ENCODE measurements at regions not wholly inside any gene's neighbourhood (a gene's known extent, or its start where the extent isn't known, plus 50 kb on each side); places are given as distances from the start of the nearest gene placed in this dataset.

- H3K27ac Mint-ChIP-seq (ENCODE audit: unreplicated experiment) = no peak overlapping the region
- intact Hi-C loops (cut with micrococcal nuclease; ENCODE audit: unreplicated experiment) = loop anchor here (1.0 to 5.0 kb wide), 3 partner anchors 427 to 594 kb away; no protein-coding TSS in a partner anchor
- Histone ChIP-seq H3K9me3 (no peaks in the 10 kb centered on the region), H3K4me3 (ENCODE audit: low read depth, low read length) (no peak overlapping the region), H3K4me1 (no peaks in the 10 kb centered on the region), H3K27me3 (replicated peaks; ENCODE audit: control insufficient read depth, insufficient read depth, low read length) (no peaks in the 10 kb centered on the region), H3K36me3 (ENCODE audit: control insufficient read depth, insufficient read depth, low read length) (no peaks in the 10 kb centered on the region)
- H3K27me3 Mint-ChIP-seq (ENCODE audit: insufficient read depth, unreplicated experiment) = no peaks in the 10 kb centered on the region
- ChIA-PET POLR2A (no interaction called here), CTCF (interaction anchor here (0.7 to 1.0 kb wide), 7 partner anchors 8 to 809 kb away, joined by 3 to 9 read pairs (median 4); no protein-coding TSS in a partner anchor)
- H3K36me3 Mint-ChIP-seq (ENCODE audit: insufficient read depth, unreplicated experiment) = no peaks in the 10 kb centered on the region
- DNase-seq = peak; percentile 52 to 57
- no peaks in the 10 kb centered on the region for H3K9me3 Mint-ChIP-seq (ENCODE audit: unreplicated experiment)
- no peaks in the 10 kb centered on the region for H3K4me1 Mint-ChIP-seq (ENCODE audit: low read depth, unreplicated experiment)
- H3K4me3 Mint-ChIP-seq (ENCODE audit: unreplicated experiment) = no peak overlapping the region
- no TSS peak for BruUV-seq (replicated peaks)
- TF ChIP-seq CTCF (IDR thresholded peaks at IDR 0.05; ENCODE audit: insufficient read depth in 1 of 2, low read depth in 1 of 2, low read length in 1 of 2, severe bottlenecking in 1 of 2, unreplicated experiment in 1 of 2) = peak; percentile 57 to 64
These were observed 241.2 kb upstream of the TANK start for GRCh38 chr2:160918906-160919503.

- Histone ChIP-seq H3K36me3 (ENCODE audit: control insufficient read depth, insufficient read depth, low read length) (no peaks in the 10 kb centered on the region), H3K9me3 (no peaks in the 10 kb centered on the region), H3K27me3 (replicated peaks; ENCODE audit: control insufficient read depth, insufficient read depth, low read length) (no peaks in the 10 kb centered on the region), H3K4me1 (no peaks in the 10 kb centered on the region), H3K4me3 (ENCODE audit: low read depth, low read length) (no peak overlapping the region)
- Mint-ChIP-seq H3K9me3 (ENCODE audit: unreplicated experiment) (no peaks in the 10 kb centered on the region), H3K4me1 (ENCODE audit: low read depth, unreplicated experiment) (no peaks in the 10 kb centered on the region), H3K4me3 (ENCODE audit: unreplicated experiment) (no peak overlapping the region), H3K27ac (ENCODE audit: unreplicated experiment) (no peak overlapping the region), H3K36me3 (ENCODE audit: insufficient read depth, unreplicated experiment) (no peaks in the 10 kb centered on the region), H3K27me3 (ENCODE audit: insufficient read depth, unreplicated experiment) (no peaks in the 10 kb centered on the region)
- DNase-seq = no peak
- ChIA-PET CTCF (no interaction called here), POLR2A (no interaction called here)
- intact Hi-C loops (cut with micrococcal nuclease; ENCODE audit: unreplicated experiment) = no loop called here
- TF ChIP-seq CTCF (IDR thresholded peaks at IDR 0.05; ENCODE audit: insufficient read depth in 1 of 2, low read depth in 1 of 2, low read length in 1 of 2, severe bottlenecking in 1 of 2, unreplicated experiment in 1 of 2) = no peak
- BruUV-seq (replicated peaks) = no TSS peak
These were observed 240.2 kb upstream of the TANK start for GRCh38 chr2:160920061-160920460.

GRCh38 chr2:160920791-160921303 lies 239.4 kb upstream of the TANK start:
- CTCF ChIA-PET = no interaction called here
- no TSS peak for BruUV-seq (replicated peaks)
- H3K36me3 Mint-ChIP-seq (ENCODE audit: insufficient read depth, unreplicated experiment) = no peaks in the 10 kb centered on the region
- H3K36me3 ChIP-seq (ENCODE audit: control insufficient read depth, insufficient read depth, low read length) = no peaks in the 10 kb centered on the region
- H3K27me3 Mint-ChIP-seq (ENCODE audit: insufficient read depth, unreplicated experiment) = no peaks in the 10 kb centered on the region
- no peaks in the 10 kb centered on the region for H3K9me3 ChIP-seq
- H3K4me1 ChIP-seq = peaks cover 7% of the 10 kb centered on the region; the same call in 1 of the 2 replicates
- no peak overlapping the region for H3K4me3 ChIP-seq (ENCODE audit: low read depth, low read length)
- no peak overlapping the region for H3K27ac Mint-ChIP-seq (ENCODE audit: unreplicated experiment)
- TF ChIP-seq CTCF (IDR thresholded peaks at IDR 0.05; ENCODE audit: insufficient read depth in 1 of 2, low read depth in 1 of 2, low read length in 1 of 2, severe bottlenecking in 1 of 2, unreplicated experiment in 1 of 2) = no peak
- intact Hi-C loops (cut with micrococcal nuclease; ENCODE audit: unreplicated experiment) = no loop called here
- POLR2A ChIA-PET = no interaction called here
- no peak for DNase-seq
- H3K4me1 Mint-ChIP-seq (ENCODE audit: low read depth, unreplicated experiment) = no peaks in the 10 kb centered on the region
- no peaks in the 10 kb centered on the region for H3K9me3 Mint-ChIP-seq (ENCODE audit: unreplicated experiment)
- H3K4me3 Mint-ChIP-seq (ENCODE audit: unreplicated experiment) = no peak overlapping the region
- no peaks in the 10 kb centered on the region for H3K27me3 ChIP-seq (replicated peaks; ENCODE audit: control insufficient read depth, insufficient read depth, low read length)
